ENCODE measurements at regions not wholly inside any gene's neighbourhood (a gene's known extent, or its start where the extent isn't known, plus 50 kb on each side); places are given as distances from the start of the nearest gene placed in this dataset.

DNA sequence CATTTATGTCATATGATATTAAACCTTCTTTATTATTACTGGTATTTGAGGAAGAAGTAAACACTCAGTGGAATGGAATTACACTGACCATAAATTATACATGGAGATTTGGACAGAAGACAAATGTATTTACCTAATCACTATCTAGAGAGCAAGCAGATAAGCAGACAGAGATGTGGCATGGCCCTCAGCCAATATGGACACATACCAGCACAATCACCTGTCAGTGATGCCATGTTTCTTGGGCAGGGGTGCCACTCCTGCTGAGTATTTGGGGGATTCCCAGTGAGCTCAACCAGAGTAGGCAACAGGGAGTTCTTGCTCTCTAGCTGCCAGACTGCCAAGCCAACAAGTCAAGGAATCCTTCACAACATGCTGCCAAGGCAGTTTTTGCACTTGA lies 866.3 kb upstream of the LRRN3 start:
- TF ChIP-seq, protein P1, sequence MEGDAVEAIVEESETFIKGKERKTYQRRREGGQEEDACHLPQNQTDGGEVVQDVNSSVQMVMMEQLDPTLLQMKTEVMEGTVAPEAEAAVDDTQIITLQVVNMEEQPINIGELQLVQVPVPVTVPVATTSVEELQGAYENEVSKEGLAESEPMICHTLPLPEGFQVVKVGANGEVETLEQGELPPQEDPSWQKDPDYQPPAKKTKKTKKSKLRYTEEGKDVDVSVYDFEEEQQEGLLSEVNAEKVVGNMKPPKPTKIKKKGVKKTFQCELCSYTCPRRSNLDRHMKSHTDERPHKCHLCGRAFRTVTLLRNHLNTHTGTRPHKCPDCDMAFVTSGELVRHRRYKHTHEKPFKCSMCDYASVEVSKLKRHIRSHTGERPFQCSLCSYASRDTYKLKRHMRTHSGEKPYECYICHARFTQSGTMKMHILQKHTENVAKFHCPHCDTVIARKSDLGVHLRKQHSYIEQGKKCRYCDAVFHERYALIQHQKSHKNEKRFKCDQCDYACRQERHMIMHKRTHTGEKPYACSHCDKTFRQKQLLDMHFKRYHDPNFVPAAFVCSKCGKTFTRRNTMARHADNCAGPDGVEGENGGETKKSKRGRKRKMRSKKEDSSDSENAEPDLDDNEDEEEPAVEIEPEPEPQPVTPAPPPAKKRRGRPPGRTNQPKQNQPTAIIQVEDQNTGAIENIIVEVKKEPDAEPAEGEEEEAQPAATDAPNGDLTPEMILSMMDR (IDR thresholded peaks at IDR 0.05): no peak
- no peaks in the 10 kb centered on the region for H3K9me3 ChIP-seq (ENCODE audit: control insufficient read depth, low read length)
- H3K4me2 ChIP-seq (ENCODE audit: low read length): no peak overlapping the region
- H3K27me3 ChIP-seq (ENCODE audit: control insufficient read depth, insufficient read depth, low read length): no peaks in the 10 kb centered on the region
- no peaks in the 10 kb centered on the region for H3K36me3 ChIP-seq (ENCODE audit: control insufficient read depth, insufficient read depth, low read length)
- H3K27ac ChIP-seq: no peak overlapping the region
- H3K9ac ChIP-seq: no peak overlapping the region
- no peak overlapping the region for H2AFZ ChIP-seq
- H3K79me2 ChIP-seq: no peaks in the 10 kb centered on the region
- H3K4me3 ChIP-seq (ENCODE audit: low read depth, low read length): no peak overlapping the region
- H3K4me1 ChIP-seq: no peaks in the 10 kb centered on the region

DNA sequence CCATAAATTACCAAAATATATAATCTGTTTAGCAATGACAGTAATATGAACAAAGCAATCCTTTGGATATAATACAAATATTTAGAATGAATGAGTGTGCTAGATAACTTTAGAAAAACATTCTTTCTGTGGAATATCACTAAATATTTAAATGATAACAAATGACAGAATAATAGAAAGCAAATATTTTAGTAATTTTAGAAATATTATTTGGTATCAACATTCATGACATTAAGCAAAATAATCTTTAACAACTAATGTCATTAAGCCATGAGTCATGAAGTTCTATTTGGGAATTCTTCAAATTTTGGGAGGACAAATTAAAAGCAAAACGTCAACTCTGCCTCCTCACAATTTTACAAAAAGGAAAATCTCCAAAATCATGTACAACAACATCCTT lies 844.8 kb upstream of the LRRN3 start:
- Histone ChIP-seq H3K9ac (no peak overlapping the region), H3K27me3 (ENCODE audit: control insufficient read depth, insufficient read depth, low read length) (no peaks in the 10 kb centered on the region), H3K4me1 (no peaks in the 10 kb centered on the region), H3K4me2 (ENCODE audit: low read length) (no peak overlapping the region), H3K4me3 (ENCODE audit: low read depth, low read length) (no peak overlapping the region), H3K79me2 (no peaks in the 10 kb centered on the region), H2AFZ (no peak overlapping the region), H3K27ac (no peak overlapping the region), H3K9me3 (ENCODE audit: control insufficient read depth, low read length) (no peaks in the 10 kb centered on the region), H3K36me3 (ENCODE audit: control insufficient read depth, insufficient read depth, low read length) (no peaks in the 10 kb centered on the region)
- TF ChIP-seq, protein P1 (IDR thresholded peaks at IDR 0.05): no peak

DNA sequence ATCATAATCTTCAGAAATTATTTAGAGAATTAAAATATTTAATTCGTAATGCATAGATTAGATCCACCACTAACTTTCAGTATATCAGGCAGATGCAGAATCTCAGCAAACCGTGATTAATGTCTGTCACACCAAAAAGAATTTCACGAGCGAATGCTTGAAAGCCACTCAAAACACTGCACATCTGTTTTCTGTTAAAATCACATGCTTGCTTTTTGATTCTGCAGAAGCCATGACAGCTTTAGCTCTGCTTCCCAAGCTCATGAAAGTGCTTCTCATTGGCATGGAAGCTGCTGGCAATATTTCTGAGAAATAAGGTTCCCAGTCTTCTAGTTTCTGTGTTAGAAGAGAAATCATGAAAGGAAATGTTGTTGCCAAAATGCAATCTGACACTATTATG lies 837.8 kb upstream of the LRRN3 start:
- Histone ChIP-seq H3K9me3 (ENCODE audit: control insufficient read depth, low read length) (no peaks in the 10 kb centered on the region), H3K27ac (no peak overlapping the region), H3K4me2 (ENCODE audit: low read length) (no peak overlapping the region), H3K9ac (no peak overlapping the region), H3K4me1 (no peaks in the 10 kb centered on the region), H3K79me2 (no peaks in the 10 kb centered on the region), H3K4me3 (ENCODE audit: low read depth, low read length) (no peak overlapping the region), H3K36me3 (ENCODE audit: control insufficient read depth, insufficient read depth, low read length) (no peaks in the 10 kb centered on the region), H2AFZ (no peak overlapping the region), H3K27me3 (ENCODE audit: control insufficient read depth, insufficient read depth, low read length) (no peaks in the 10 kb centered on the region)
- TF ChIP-seq, protein P1 (IDR thresholded peaks at IDR 0.05): no peak

DNA sequence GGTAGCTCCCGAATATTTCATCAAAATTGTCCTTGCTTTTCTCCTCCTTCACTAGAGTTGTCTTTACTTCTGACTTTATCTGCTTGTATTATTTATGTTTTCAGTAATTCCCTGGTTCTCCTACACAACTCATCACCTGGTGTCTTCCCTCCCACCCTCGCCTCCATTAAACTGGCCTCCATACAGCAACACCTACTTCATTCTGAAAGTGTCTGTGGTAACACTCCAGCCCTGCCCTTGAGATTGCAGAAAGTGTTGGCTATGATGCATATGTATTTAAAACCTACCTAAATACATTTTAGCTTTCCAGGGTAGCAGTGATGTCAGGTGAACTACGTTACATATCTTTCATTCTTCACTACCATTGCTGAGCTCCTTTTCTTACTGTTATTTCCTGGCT lies 833.3 kb upstream of the LRRN3 start:
- Histone ChIP-seq H3K9ac (no peak overlapping the region), H3K79me2 (no peaks in the 10 kb centered on the region), H3K4me2 (ENCODE audit: low read length) (no peak overlapping the region), H3K4me1 (no peaks in the 10 kb centered on the region), H2AFZ (no peak overlapping the region), H3K9me3 (ENCODE audit: control insufficient read depth, low read length) (no peaks in the 10 kb centered on the region), H3K27me3 (ENCODE audit: control insufficient read depth, insufficient read depth, low read length) (no peaks in the 10 kb centered on the region), H3K36me3 (ENCODE audit: control insufficient read depth, insufficient read depth, low read length) (no peaks in the 10 kb centered on the region), H3K4me3 (ENCODE audit: low read depth, low read length) (no peak overlapping the region), H3K27ac (no peak overlapping the region)
- TF ChIP-seq, protein P1 (IDR thresholded peaks at IDR 0.05): no peak

DNA sequence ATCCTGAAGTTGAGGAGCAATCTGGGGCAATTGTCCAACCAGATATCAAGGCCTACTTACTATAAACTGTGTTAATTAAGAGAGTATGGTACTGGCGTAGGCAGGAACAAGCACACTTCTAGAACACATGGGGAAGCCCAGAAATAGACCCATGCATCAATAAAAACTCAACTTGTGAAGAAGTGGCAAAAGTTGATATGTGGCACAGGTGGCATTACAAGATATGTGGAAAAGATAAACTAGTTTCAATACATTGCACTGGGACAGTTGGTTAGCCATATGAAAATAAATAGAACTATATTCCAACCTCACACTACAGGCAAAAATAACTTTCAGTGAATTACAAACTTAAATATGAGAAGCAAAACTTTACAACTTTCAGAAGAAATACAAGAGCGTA lies 828.7 kb upstream of the LRRN3 start:
- Histone ChIP-seq H3K36me3 (ENCODE audit: control insufficient read depth, insufficient read depth, low read length) (no peaks in the 10 kb centered on the region), H3K79me2 (no peaks in the 10 kb centered on the region), H3K9ac (no peak overlapping the region), H3K27ac (no peak overlapping the region), H2AFZ (no peak overlapping the region), H3K9me3 (ENCODE audit: control insufficient read depth, low read length) (no peaks in the 10 kb centered on the region), H3K4me3 (ENCODE audit: low read depth, low read length) (no peak overlapping the region), H3K27me3 (ENCODE audit: control insufficient read depth, insufficient read depth, low read length) (no peaks in the 10 kb centered on the region), H3K4me1 (no peaks in the 10 kb centered on the region), H3K4me2 (ENCODE audit: low read length) (no peak overlapping the region)
- TF ChIP-seq, protein P1 (IDR thresholded peaks at IDR 0.05): no peak
